T-cell (primary cell): ENCODE measurements at regions not wholly inside any gene's neighbourhood (a gene's known extent, or its start where the extent isn't known, plus 50 kb on each side); places are given as distances from the start of the nearest gene placed in this dataset.

ENCODE experiments used
- ATAC-seq, 4 experiments: fragments of 200-7000 bp in 3 of 4; fragments of 150-1000 bp in 1 of 4; cut with Tn5 transposase; replicated peaks in 1 of 4; 1 replicate in 3 of 4; 2 replicates in 1 of 4; pipeline ENCODE4 v1.10.0; 2021; ENCODE audit warnings: moderate library complexity in 3 of 4, mild to moderate bottlenecking in 2 of 4, moderate number of reproducible peaks in 1 of 4
- CTCF ChIA-PET, 2 donors: fragments of 300-600 bp; sonication (Branson Sonifier 250); formaldehyde crosslinking; loops; one replicate each; lab custom pipeline; 2022; ENCODE audit warnings: antibody characterized with exemption in 2 of 2; lab: Charles Lee
- POLR2A ChIA-PET, 2 donors: fragments of 300-600 bp; sonication (Branson Sonifier 250); formaldehyde crosslinking; loops; one replicate each; lab custom pipeline; 2022; ENCODE audit warnings: antibody characterized with exemption in 2 of 2; lab: Charles Lee
- DNase-seq, 35 experiments: peaks; one replicate each; pipeline versions ENCODE4 v3.0.0 to v3.0.0-alpha.2; 2013 to 2023
- H3K27ac ChIP-seq: one replicate; pipeline ENCODE4 v1.5.1; 2013; ENCODE audit warnings: low read length
- H3K27me3 ChIP-seq, 2 experiments: replicated peaks in 1 of 2; 1 replicate in 1 of 2; 2 replicates in 1 of 2; pipeline versions ENCODE4 v1.6.1 to v1.7.0; 2013; ENCODE audit warnings: low read length in 1 of 2, mixed read lengths in 1 of 2; ENCODE audit not compliant: control insufficient read depth in 2 of 2, insufficient read depth in 2 of 2; ENCODE audit errors: extremely low read depth in 1 of 2
- H3K36me3 ChIP-seq, 2 donors: 1 replicate in 1 of 2; 2 replicates in 1 of 2; pipeline versions ENCODE4 v1.6.1 to v1.7.0; 2013; ENCODE audit warnings: low read length in 1 of 2; ENCODE audit not compliant: control insufficient read depth in 2 of 2, insufficient read depth in 1 of 2; ENCODE audit errors: extremely low read depth in 1 of 2
- H3K4me1 ChIP-seq, 2 experiments: 1 replicate in 1 of 2; 2 replicates in 1 of 2; pipeline versions ENCODE4 v1.6.1 to v1.7.0; 2013; ENCODE audit warnings: low read length in 2 of 2, mixed read lengths in 1 of 2; ENCODE audit not compliant: insufficient read depth in 2 of 2, control insufficient read depth in 1 of 2; ENCODE audit errors: extremely low read depth in 1 of 2
- H3K4me3 ChIP-seq, 2 donors: 1 replicate in 1 of 2; 2 replicates in 1 of 2; pipeline versions ENCODE4 v1.5.1 to v1.7.0; 2013; ENCODE audit warnings: mild to moderate bottlenecking in 2 of 2, low read length in 1 of 2, moderate library complexity in 1 of 2; ENCODE audit not compliant: control insufficient read depth in 1 of 2; ENCODE audit errors: extremely low read depth in 1 of 2
- H3K9me3 ChIP-seq: 2 replicates; pipeline ENCODE4 v1.7.0; 2013
- H3K27ac Mint-ChIP-seq, 2 donors: one replicate each; pipeline ENCODE4 v1.8.0; 2020 to 2021; ENCODE audit warnings: mild to moderate bottlenecking in 2 of 2, mixed read lengths in 2 of 2
- H3K27me3 Mint-ChIP-seq, 2 donors: one replicate each; pipeline ENCODE4 v1.8.0; 2021 to 2022; ENCODE audit warnings: mixed read lengths in 2 of 2
- H3K36me3 Mint-ChIP-seq: one replicate; pipeline ENCODE4 v1.8.0; 2021; ENCODE audit warnings: mixed read lengths
- H3K4me1 Mint-ChIP-seq, 3 donors: one replicate each; pipeline ENCODE4 v1.8.0; 2020 to 2022; ENCODE audit warnings: mixed read lengths in 3 of 3, mild to moderate bottlenecking in 1 of 3
- H3K4me3 Mint-ChIP-seq, 3 donors: one replicate each; pipeline ENCODE4 v1.8.0; 2020 to 2022; ENCODE audit warnings: mild to moderate bottlenecking in 3 of 3, mixed read lengths in 3 of 3, moderate library complexity in 3 of 3
- H3K9me3 Mint-ChIP-seq, 3 donors: one replicate each; pipeline ENCODE4 v1.8.0; 2020 to 2022; ENCODE audit warnings: mixed read lengths in 3 of 3
- WGBS: methylation state at CpG from one replicate; pipeline ENCODE4 v1.1.5; 2013; ENCODE audit warnings: missing lambda C conversion rate; ENCODE audit not compliant: insufficient coverage; 5-methylcytosine and 5-hydroxymethylcytosine counted together

DNA sequence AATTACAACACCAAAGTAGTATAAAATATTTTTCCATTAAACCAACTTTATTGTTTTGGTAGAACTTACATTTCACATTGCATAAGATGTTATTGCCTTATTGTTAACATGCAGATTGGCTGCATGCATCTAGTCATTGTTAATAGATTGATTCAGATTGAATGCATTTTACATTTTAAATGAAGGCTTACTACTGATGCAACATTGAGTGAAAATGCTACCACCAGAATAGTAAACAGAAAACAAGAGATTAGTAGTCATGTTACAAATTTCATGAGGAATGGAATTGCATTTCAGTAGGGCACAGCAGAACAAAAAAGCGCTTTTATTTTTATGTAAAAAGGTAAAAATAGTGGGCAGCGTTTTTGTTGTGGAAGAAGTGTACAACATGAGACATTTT, 298.3 kb downstream of the ARL4A start:
- ChIA-PET POLR2A (no interaction called here), CTCF (interaction anchor here in 1 of 2 donors (0.6 kb wide), 1 partner anchor 340 kb away, joined by 3 read pairs; no protein-coding TSS in a partner anchor)
- Histone ChIP-seq H3K4me1 (no peaks in the 10 kb centered on the region), H3K27me3 (no peaks in the 10 kb centered on the region), H3K36me3 (no peaks in the 10 kb centered on the region), H3K9me3 (no peaks in the 10 kb centered on the region), H3K27ac (no peak overlapping the region), H3K4me3 (no peak overlapping the region)
- no peaks in the 10 kb centered on the region for H3K9me3 Mint-ChIP-seq
- peaks cover 0 to 7% of the 10 kb centered on the region in 2 donors for H3K27me3 Mint-ChIP-seq
- no peaks in the 10 kb centered on the region for H3K4me1 Mint-ChIP-seq
- no peaks in the 10 kb centered on the region for H3K36me3 Mint-ChIP-seq
- no peak for ATAC-seq
- DNase-seq: no peak
- no peak overlapping the region for H3K4me3 Mint-ChIP-seq
- WGBS: no CpG with 5 or more reads among the region's 2 CpGs
- no peak overlapping the region for H3K27ac Mint-ChIP-seq

- Histone ChIP-seq H3K36me3 (no peaks in the 10 kb centered on the region), H3K27me3 (no peaks in the 10 kb centered on the region), H3K27ac (no peak overlapping the region), H3K9me3 (no peaks in the 10 kb centered on the region), H3K4me3 (no peak overlapping the region), H3K4me1 (no peaks in the 10 kb centered on the region)
- Mint-ChIP-seq H3K36me3 (no peaks in the 10 kb centered on the region), H3K9me3 (no peaks in the 10 kb centered on the region), H3K27me3 (peaks cover 0 to 7% of the 10 kb centered on the region in 2 donors), H3K27ac (no peak overlapping the region), H3K4me3 (no peak overlapping the region), H3K4me1 (no peaks in the 10 kb centered on the region)
- POLR2A ChIA-PET: no interaction called here
- CTCF ChIA-PET: no interaction called here
- DNase-seq (no peak), ATAC-seq (no peak)
These were observed 299.8 kb downstream of the ARL4A start for GRCh38 chr7:12987238-12987637.

DNA sequence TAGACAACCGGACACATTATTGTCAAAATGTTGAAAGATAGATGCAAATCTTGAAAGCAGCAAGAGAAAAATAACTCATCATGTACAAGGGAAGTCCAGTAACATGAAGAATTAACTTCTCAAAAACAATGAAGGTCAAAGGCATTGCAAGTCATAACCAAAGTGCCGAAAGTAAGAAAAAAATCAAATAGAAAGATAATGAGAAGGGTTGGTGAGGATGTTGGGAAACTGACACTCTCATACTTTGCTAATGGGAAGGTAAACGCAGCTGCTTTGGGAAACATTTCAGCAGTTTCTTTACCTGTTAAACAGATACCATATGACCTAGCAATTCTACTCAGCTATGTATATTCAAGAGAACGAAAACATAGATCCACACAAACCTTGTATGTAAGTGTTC, 303.0 kb downstream of the ARL4A start:
- Histone ChIP-seq H3K4me3 (no peak overlapping the region), H3K9me3 (no peaks in the 10 kb centered on the region), H3K36me3 (no peaks in the 10 kb centered on the region), H3K27me3 (no peaks in the 10 kb centered on the region), H3K27ac (no peak overlapping the region), H3K4me1 (no peaks in the 10 kb centered on the region)
- Mint-ChIP-seq H3K9me3 (no peaks in the 10 kb centered on the region), H3K27me3 (no peaks in the 10 kb centered on the region), H3K4me3 (no peak overlapping the region), H3K27ac (no peak overlapping the region), H3K36me3 (no peaks in the 10 kb centered on the region), H3K4me1 (no peaks in the 10 kb centered on the region)
- CTCF ChIA-PET: interaction anchor here in 1 of 2 donors (0.5 kb wide), 1 partner anchor 19 kb away, joined by 3 read pairs; no protein-coding TSS in a partner anchor
- no CpG with 5 or more reads among the region's 4 CpGs for WGBS
- POLR2A ChIA-PET: no interaction called here
- DNase-seq (no peak), ATAC-seq (no peak)

GRCh38 chr7:12993025-12993424, 305.6 kb downstream of the ARL4A start:
- Histone ChIP-seq H3K4me1 (no peaks in the 10 kb centered on the region), H3K4me3 (no peak overlapping the region), H3K27ac (no peak overlapping the region), H3K9me3 (no peaks in the 10 kb centered on the region), H3K27me3 (no peaks in the 10 kb centered on the region), H3K36me3 (no peaks in the 10 kb centered on the region)
- ATAC-seq (no peak), DNase-seq (no peak)
- Mint-ChIP-seq H3K4me3 (no peak overlapping the region), H3K27ac (no peak overlapping the region), H3K36me3 (no peaks in the 10 kb centered on the region), H3K9me3 (no peaks in the 10 kb centered on the region), H3K27me3 (no peaks in the 10 kb centered on the region), H3K4me1 (no peaks in the 10 kb centered on the region)
- ChIA-PET POLR2A (no interaction called here), CTCF (no interaction called here)

DNA sequence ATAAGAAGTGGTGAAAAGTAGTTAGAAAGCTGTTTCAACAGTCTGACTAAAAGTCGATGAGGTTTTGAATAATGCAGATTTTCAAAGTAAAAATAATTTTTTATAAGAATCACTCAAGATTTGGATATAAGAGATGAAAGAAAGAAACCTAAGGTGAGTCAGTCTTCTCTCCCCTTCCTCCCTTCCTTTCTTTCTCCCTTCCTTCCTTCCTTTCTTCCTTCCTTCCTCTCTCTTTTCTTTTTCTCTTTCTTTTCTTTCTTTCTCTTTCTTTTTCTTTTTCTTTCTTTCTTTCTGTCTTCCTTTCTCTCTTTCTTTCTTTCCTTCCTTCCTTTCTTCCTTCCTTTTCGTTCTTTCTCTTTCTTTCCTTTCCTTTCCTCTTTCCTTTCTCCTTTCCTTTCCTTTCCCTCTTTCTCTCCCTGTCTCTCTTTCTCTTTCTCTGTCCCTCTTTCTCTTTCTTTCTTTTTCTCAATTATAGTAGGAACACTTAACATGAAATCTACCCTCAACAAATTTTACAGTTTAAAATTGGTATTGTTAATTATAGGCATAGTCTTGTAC, 308.6 kb downstream of the ARL4A start:
- WGBS: 50% methylated on average over 1 of the region's 2 CpGs
- peaks cover 0 to 5% of the 10 kb centered on the region in 2 donors for H3K27me3 Mint-ChIP-seq
- H3K27ac Mint-ChIP-seq: no peak overlapping the region
- DNase-seq: no peak
- H3K27me3 ChIP-seq: no peaks in the 10 kb centered on the region
- ATAC-seq: no peak
- H3K9me3 ChIP-seq: no peaks in the 10 kb centered on the region
- H3K27ac ChIP-seq: no peak overlapping the region
- POLR2A ChIA-PET: no interaction called here
- H3K4me3 Mint-ChIP-seq: no peak overlapping the region
- no peaks in the 10 kb centered on the region for H3K4me1 ChIP-seq
- no peak overlapping the region for H3K4me3 ChIP-seq
- no peaks in the 10 kb centered on the region for H3K4me1 Mint-ChIP-seq
- CTCF ChIA-PET: no interaction called here
- no peaks in the 10 kb centered on the region for H3K36me3 Mint-ChIP-seq
- no peaks in the 10 kb centered on the region for H3K36me3 ChIP-seq
- peaks cover 5 to 7% (median 6%) of the 10 kb centered on the region in 3 donors for H3K9me3 Mint-ChIP-seq

DNA sequence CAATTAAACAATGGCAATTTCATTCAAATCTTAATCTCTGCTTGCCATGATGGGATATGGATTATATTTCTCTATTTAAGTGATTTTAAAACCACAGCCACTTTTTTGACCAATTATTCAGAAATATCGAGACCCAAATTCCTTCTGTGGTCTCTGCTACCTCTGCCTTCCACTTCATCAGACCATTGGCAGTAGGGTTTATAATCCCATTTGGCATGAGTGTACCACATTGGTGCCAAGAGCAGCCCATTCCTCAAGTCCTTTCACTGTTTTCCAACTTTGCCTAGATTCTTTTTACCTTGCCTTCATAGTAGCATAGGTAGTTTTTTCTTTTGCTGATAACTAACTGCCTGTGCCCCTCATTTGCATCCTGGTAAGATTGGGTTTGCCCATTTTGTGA, 319.9 kb downstream of the ARL4A start:
- Mint-ChIP-seq H3K27me3 (peaks cover 25 to 26% of the 10 kb centered on the region in 2 donors), H3K27ac (no peak overlapping the region), H3K4me1 (no peaks in the 10 kb centered on the region), H3K4me3 (no peak overlapping the region), H3K36me3 (no peaks in the 10 kb centered on the region), H3K9me3 (peaks cover 2 to 5% (median 3%) of the 10 kb centered on the region in 3 donors)
- Histone ChIP-seq H3K4me1 (no peaks in the 10 kb centered on the region), H3K27me3 (peaks cover 0 to 2% of the 10 kb centered on the region in 2 experiments), H3K36me3 (no peaks in the 10 kb centered on the region), H3K9me3 (no peaks in the 10 kb centered on the region), H3K4me3 (no peak overlapping the region), H3K27ac (no peak overlapping the region)
- ChIA-PET POLR2A (no interaction called here), CTCF (no interaction called here)
- 86% methylated on average over 1 of the region's 1 CpG for WGBS
- ATAC-seq (no peak), DNase-seq (no peak)

DNA sequence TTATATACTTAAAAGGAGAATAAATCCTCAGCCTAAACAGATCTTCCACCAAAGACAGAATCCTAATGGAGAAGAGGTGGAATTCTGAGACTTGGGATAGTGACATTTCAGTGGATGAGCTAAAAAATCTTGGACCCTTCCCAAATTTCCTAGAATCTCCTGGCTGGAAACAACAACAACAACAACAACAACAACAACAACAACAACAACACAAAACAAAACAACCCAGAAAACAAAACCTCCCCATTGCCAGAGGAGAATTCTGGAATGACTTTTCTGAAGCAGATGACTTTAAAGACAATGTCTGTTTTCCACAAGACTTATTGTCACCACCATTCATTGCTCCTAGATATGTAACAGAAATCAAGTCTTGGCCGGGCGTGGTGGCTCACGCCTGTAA, 322.1 kb downstream of the ARL4A start:
- Histone ChIP-seq H3K27ac (no peak overlapping the region), H3K9me3 (no peaks in the 10 kb centered on the region), H3K4me3 (no peak overlapping the region), H3K27me3 (no peaks in the 10 kb centered on the region), H3K36me3 (no peaks in the 10 kb centered on the region), H3K4me1 (no peaks in the 10 kb centered on the region)
- WGBS: no CpG with 5 or more reads among the region's 3 CpGs
- Mint-ChIP-seq H3K9me3 (peaks cover 2 to 5% (median 3%) of the 10 kb centered on the region in 3 donors), H3K4me1 (no peaks in the 10 kb centered on the region), H3K4me3 (no peak overlapping the region), H3K27ac (no peak overlapping the region), H3K27me3 (peaks cover 25 to 29% of the 10 kb centered on the region in 2 donors), H3K36me3 (no peaks in the 10 kb centered on the region)
- POLR2A ChIA-PET: no interaction called here
- ATAC-seq (no peak), DNase-seq (no peak)
- CTCF ChIA-PET: no interaction called here
